H1 (cell line): ENCODE measurements at regions not wholly inside any gene's neighbourhood (a gene's known extent, or its start where the extent isn't known, plus 50 kb on each side); places are given as distances from the start of the nearest gene placed in this dataset.

ENCODE experiments used
- CTCF ChIA-PET: fragments of 300-600 bp; sonication (Branson Sonifier 250); formaldehyde crosslinking; loops from one replicate; lab custom pipeline; 2021; ENCODE audit not compliant: partially characterized antibody; lab: Charles Lee
- POLR2A ChIA-PET: fragments of 300-600 bp; sonication (Branson Sonifier 250); formaldehyde crosslinking; loops from one replicate; lab custom pipeline; 2021; ENCODE audit warnings: inconsistent platforms; ENCODE audit not compliant: partially characterized antibody; lab: Charles Lee
- DNase-seq, 2 experiments: peaks; one replicate each; pipeline versions ENCODE4 v3.0.0 to v3.0.0-alpha.2; 2010 to 2022; ENCODE audit warnings: low spot score in 2 of 2, low read depth in 1 of 2, mixed read lengths in 1 of 2
- FAIRE-seq: peaks from 2 replicates; lab custom pipeline; 2011; peaks lifted over from hg19 to GRCh38; lab: Jason Lieb, UNC
- H2AFZ ChIP-seq: 2 replicates; pipeline ENCODE4 v1.8.1; 2012; ENCODE audit warnings: low read length, inconsistent platforms
- H2AK5ac ChIP-seq: 2 replicates; pipeline ENCODE4 v1.6.1; 2013; ENCODE audit warnings: low read depth, low read length
- H2BK120ac ChIP-seq: replicated peaks from 2 replicates; pipeline ENCODE3; 2013; ENCODE audit warnings: low read depth, low read length, inconsistent platforms
- H2BK12ac ChIP-seq: 2 replicates; pipeline ENCODE4 v1.6.1; 2013; ENCODE audit warnings: low read depth, low read length
- H2BK15ac ChIP-seq: 2 replicates; pipeline ENCODE4 v1.6.1; 2013; ENCODE audit warnings: low read length
- H2BK20ac ChIP-seq: 2 replicates; pipeline ENCODE4 v1.6.1; 2013; ENCODE audit warnings: low read length
- H2BK5ac ChIP-seq: 2 replicates; pipeline ENCODE4 v1.6.1; 2013; ENCODE audit warnings: low read depth, low read length
- H3K14ac ChIP-seq: 2 replicates; pipeline ENCODE4 v1.6.1; 2013; ENCODE audit warnings: inconsistent platforms; ENCODE audit not compliant: insufficient read length
- H3K18ac ChIP-seq: 2 replicates; pipeline ENCODE4 v1.6.1; 2013; ENCODE audit warnings: low read length; ENCODE audit errors: extremely low read depth
- H3K23ac ChIP-seq: 2 replicates; pipeline ENCODE4 v1.6.1; 2013; ENCODE audit warnings: inconsistent platforms; ENCODE audit not compliant: insufficient read length
- H3K23me2 ChIP-seq: 2 replicates; pipeline ENCODE4 v1.6.1; 2013; ENCODE audit warnings: low read depth, low read length
- H3K27ac ChIP-seq: 2 replicates; pipeline ENCODE4 v1.6.1; 2011; ENCODE audit warnings: low read depth, low read length, inconsistent platforms
- H3K27me3 ChIP-seq, 4 experiments: replicated peaks in 1 of 4; 1 replicate in 1 of 4; 2 replicates in 3 of 4; pipeline versions ENCODE4 v1.6.1 to v1.8.1; 2011 to 2013; ENCODE audit warnings: low read length in 3 of 4, mild to moderate bottlenecking in 3 of 4, inconsistent platforms in 2 of 4, mixed read lengths in 2 of 4, moderate library complexity in 1 of 4; ENCODE audit not compliant: control insufficient read depth in 3 of 4, insufficient read depth in 3 of 4; ENCODE audit errors: extremely low read depth in 1 of 4
- H3K36me3 ChIP-seq, 4 experiments: 2 replicates each; pipeline versions ENCODE4 v1.6.1 to v1.8.1; 2011 to 2013; ENCODE audit warnings: mild to moderate bottlenecking in 4 of 4, low read length in 3 of 4, moderate library complexity in 2 of 4, control low read depth in 1 of 4, inconsistent platforms in 1 of 4; ENCODE audit not compliant: insufficient read depth in 4 of 4, control insufficient read depth in 2 of 4
- H3K4ac ChIP-seq: replicated peaks from 2 replicates; pipeline ENCODE3; 2013; ENCODE audit warnings: low read length, low read depth, mixed read lengths, inconsistent platforms; ENCODE audit not compliant: insufficient read length
- H3K4me1 ChIP-seq, 4 experiments: replicated peaks in 1 of 4; 1 replicate in 1 of 4; 2 replicates in 3 of 4; pipeline versions ENCODE4 v1.6.1 to v1.8.1; 2011 to 2013; ENCODE audit warnings: low read length in 3 of 4, inconsistent platforms in 2 of 4, mixed read lengths in 1 of 4; ENCODE audit not compliant: insufficient read depth in 4 of 4, control insufficient read depth in 3 of 4
- H3K4me2 ChIP-seq, 2 experiments: 2 replicates each; pipeline versions ENCODE4 v1.6.1 to v1.8.1; 2011 to 2013; ENCODE audit warnings: low read depth in 2 of 2, low read length in 2 of 2, control low read depth in 1 of 2, inconsistent platforms in 1 of 2, mild to moderate bottlenecking in 1 of 2; ENCODE audit not compliant: insufficient read depth in 1 of 2
- H3K4me3 ChIP-seq, 4 experiments: fragments of 200-600, 300-600 bp in 1 of 4; sonication (generic), shearing (Covaris generic), sonication (Bioruptor Twin) in 1 of 4; 2 replicates each; pipeline versions ENCODE4 v1.5.1 to v1.8.1; 2011 to 2016; ENCODE audit warnings: low read length in 4 of 4, low read depth in 3 of 4, control low read depth in 2 of 4, inconsistent platforms in 2 of 4, mild to moderate bottlenecking in 2 of 4, mixed read lengths in 1 of 4, moderate library complexity in 1 of 4; ENCODE audit not compliant: insufficient read depth in 2 of 4; ENCODE audit errors: extremely low read depth in 1 of 4
- H3K56ac ChIP-seq: replicated peaks from 2 replicates; pipeline ENCODE3; 2013; ENCODE audit warnings: low read depth, mild to moderate bottlenecking, mixed read lengths, low read length, inconsistent platforms; ENCODE audit not compliant: insufficient read length
- H3K79me1 ChIP-seq: 2 replicates; pipeline ENCODE4 v1.6.1; 2013; ENCODE audit warnings: low read depth, low read length, control low read depth
- H3K79me2 ChIP-seq, 2 experiments: 2 replicates each; pipeline versions ENCODE4 v1.6.1 to v1.8.1; 2012 to 2013; ENCODE audit warnings: low read length in 2 of 2, mild to moderate bottlenecking in 2 of 2, inconsistent platforms in 1 of 2; ENCODE audit not compliant: insufficient read depth in 2 of 2, control insufficient read depth in 1 of 2
- H3K9ac ChIP-seq, 4 experiments: replicated peaks in 1 of 4; 1 replicate in 1 of 4; 2 replicates in 3 of 4; pipeline versions ENCODE4 v1.6.1 to v1.8.1; 2011 to 2013; ENCODE audit warnings: low read depth in 3 of 4, low read length in 3 of 4, control low read depth in 2 of 4, mild to moderate bottlenecking in 2 of 4, moderate library complexity in 2 of 4, inconsistent platforms in 1 of 4; ENCODE audit errors: extremely low read depth in 1 of 4
- H3K9me3 ChIP-seq, 2 experiments: 2 replicates each; pipeline versions ENCODE4 v1.6.1 to v1.8.1; 2012 to 2013; ENCODE audit warnings: mild to moderate bottlenecking in 2 of 2, moderate library complexity in 2 of 2, control low read depth in 1 of 2, inconsistent platforms in 1 of 2, low read depth in 1 of 2, low read length in 1 of 2, mixed read lengths in 1 of 2; ENCODE audit not compliant: insufficient read depth in 2 of 2
- H4K20me1 ChIP-seq, 2 experiments: replicated peaks in 1 of 2; 2 replicates each; pipeline versions ENCODE3 to v1.8.1; 2011 to 2013; ENCODE audit warnings: inconsistent platforms in 2 of 2, low read length in 2 of 2, mild to moderate bottlenecking in 1 of 2; ENCODE audit not compliant: insufficient read depth in 2 of 2, control insufficient read depth in 1 of 2
- H4K5ac ChIP-seq: 2 replicates; pipeline ENCODE4 v1.6.1; 2013; ENCODE audit warnings: low read length, low read depth, mixed read lengths, inconsistent platforms; ENCODE audit not compliant: insufficient read length
- H4K8ac ChIP-seq: 2 replicates; pipeline ENCODE4 v1.8.0; 2013; ENCODE audit warnings: mild to moderate bottlenecking, moderate library complexity, low read length, inconsistent platforms; ENCODE audit not compliant: insufficient read depth; ENCODE audit errors: extremely low read depth
- H4K91ac ChIP-seq: replicated peaks from 2 replicates; pipeline ENCODE3; 2013; ENCODE audit warnings: low read length, mixed read lengths, inconsistent platforms; ENCODE audit not compliant: insufficient read length
- EGR1 ChIP-seq: IDR thresholded peaks from 2 replicates; pipeline ENCODE4 v1.6.1; 2011; ENCODE audit warnings: low read depth, low read length, borderline replicate concordance
- EP300 ChIP-seq, 2 experiments: IDR thresholded peaks; 1 replicate in 1 of 2; 2 replicates in 1 of 2; pipeline ENCODE4 v1.6.1; 2011 to 2012; ENCODE audit warnings: low read depth in 2 of 2, low read length in 2 of 2, mild to moderate bottlenecking in 2 of 2, borderline replicate concordance in 1 of 2, inconsistent platforms in 1 of 2, moderate library complexity in 1 of 2
- JUND ChIP-seq: IDR thresholded peaks from 2 replicates; pipeline ENCODE4 v1.6.1; 2011; ENCODE audit warnings: mild to moderate bottlenecking, improper control_type of control experiment, low read length
- KDM4A ChIP-seq: IDR thresholded peaks from one replicate; pipeline ENCODE4 v1.7.1; 2012; ENCODE audit warnings: low read depth, mild to moderate bottlenecking, moderate library complexity, low read length, inconsistent platforms; ENCODE audit not compliant: severe bottlenecking
- MAFK ChIP-seq: IDR thresholded peaks from 2 replicates; pipeline ENCODE4 v1.6.1; 2012; ENCODE audit warnings: low read depth, mild to moderate bottlenecking, improper control_type of control experiment, low read length
- NRF1 ChIP-seq: IDR thresholded peaks from 2 replicates; pipeline ENCODE4 v1.6.1; 2011; ENCODE audit warnings: mild to moderate bottlenecking, low read depth, low read length, improper control_type of control experiment
- POLR2A ChIP-seq, 2 experiments: IDR thresholded peaks; 1 replicate in 1 of 2; 2 replicates in 1 of 2; pipeline ENCODE4 v1.6.1; 2011; ENCODE audit warnings: low read depth in 2 of 2, low read length in 2 of 2, mild to moderate bottlenecking in 2 of 2; ENCODE audit errors: control extremely low read depth in 1 of 2
- POU5F1 ChIP-seq: IDR thresholded peaks from 2 replicates; pipeline ENCODE4 v1.6.1; 2011; ENCODE audit warnings: low read depth, mild to moderate bottlenecking, low read length, moderate library complexity
- RBBP5 ChIP-seq: IDR thresholded peaks from 2 replicates; pipeline ENCODE4 v1.7.1; 2012; ENCODE audit warnings: low read depth, mild to moderate bottlenecking, inconsistent platforms, low read length, moderate library complexity, borderline replicate concordance
- SAP30 ChIP-seq: fragments of 300-600 bp; sonication (generic); IDR thresholded peaks from 2 replicates; pipeline ENCODE4 v1.7.1; 2012; ENCODE audit warnings: low read length, moderate library complexity, mild to moderate bottlenecking, inconsistent platforms; ENCODE audit not compliant: insufficient read depth, insufficient replicate concordance
- SP4 ChIP-seq: IDR thresholded peaks from 2 replicates; pipeline ENCODE4 v1.6.1; 2012; ENCODE audit warnings: low read length, inconsistent platforms
- SUZ12 ChIP-seq: fragments of 200-600 bp; sonication (generic); IDR thresholded peaks from 2 replicates; pipeline ENCODE4 v1.6.1; 2012; ENCODE audit warnings: mild to moderate bottlenecking, inconsistent platforms, low read length, moderate library complexity, mixed read lengths
- TBP ChIP-seq: IDR thresholded peaks from 2 replicates; pipeline ENCODE4 v1.6.1; 2011; ENCODE audit warnings: low read depth, low read length, improper control_type of control experiment
- WGBS, 2 experiments: shearing (Covaris generic) in 1 of 2; methylation state at CpG; one replicate each; pipeline versions ENCODE4 v1.1.6 to v1.1.7; 2013 to 2015; ENCODE audit warnings: low lambda C conversion rate in 2 of 2, mixed read lengths in 2 of 2, inconsistent platforms in 1 of 2, low coverage in 1 of 2, missing lambda C conversion rate in 1 of 2; ENCODE audit not compliant: insufficient replicate concordance in 2 of 2, insufficient coverage in 1 of 2, insufficient read length in 1 of 2; ENCODE audit errors: extremely low coverage in 1 of 2, missing lambda C conversion rate in 1 of 2; 5-methylcytosine and 5-hydroxymethylcytosine counted together
- TF ChIP-seq, protein P1 (sequence below): IDR thresholded peaks from 2 replicates; pipeline ENCODE4 v1.6.1; 2011; ENCODE audit warnings: low read length, improper control_type of control experiment

DNA sequence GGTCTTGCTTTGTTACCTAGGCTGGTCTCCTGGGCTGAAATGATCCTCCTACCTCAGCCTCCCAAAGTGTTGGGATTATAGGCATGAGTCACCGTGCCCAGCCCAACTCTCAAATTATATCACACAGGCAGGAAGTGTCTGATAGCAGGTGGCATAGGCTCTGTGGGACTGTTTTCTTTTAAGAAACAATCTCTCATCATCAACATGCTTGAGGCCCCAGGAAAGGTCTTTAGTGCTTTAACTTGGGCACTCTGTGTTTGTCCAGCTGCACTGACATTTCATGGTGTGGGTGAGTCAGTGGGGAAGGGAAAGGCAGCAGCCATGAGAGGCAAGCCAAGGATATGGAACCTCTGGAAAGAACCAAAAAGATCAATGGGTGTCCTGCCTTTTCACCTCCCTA, 88.1 kb upstream of the TSPAN5 start:
- WGBS, 2 experiments, result 100% methylated on average over 1 of the region's 1 CpG; no CpG with 5 or more reads in 1 of the 2 experiments
- FAIRE-seq (no peak), DNase-seq (no peak)
- no peak overlapping the region for H2BK15ac ChIP-seq
- H3K27ac ChIP-seq, result no peak overlapping the region
- H3K14ac ChIP-seq, result no peak overlapping the region
- H3K36me3 ChIP-seq, result no peaks in the 10 kb centered on the region
- H3K4ac ChIP-seq, result peak overlapping the region; percentile 25
- no peak overlapping the region for H4K91ac ChIP-seq
- H2BK120ac ChIP-seq, result no peak overlapping the region
- H4K8ac ChIP-seq, result no peak overlapping the region
- H3K4me2 ChIP-seq, result no peak overlapping the region
- H3K9ac ChIP-seq, result no peak overlapping the region
- no peaks in the 10 kb centered on the region for H3K79me2 ChIP-seq
- H3K79me1 ChIP-seq, result no peaks in the 10 kb centered on the region
- no peak overlapping the region for H4K5ac ChIP-seq
- H2BK20ac ChIP-seq, result no peak overlapping the region
- H3K23me2 ChIP-seq, result no peaks in the 10 kb centered on the region
- H3K27me3 ChIP-seq, result no peaks in the 10 kb centered on the region
- H2BK12ac ChIP-seq, result no peak overlapping the region
- H2AFZ ChIP-seq, result 0 out of 2 replicates have a peak overlapping the region, but pooled peaks have one; percentile 90
- H3K4me1 ChIP-seq, result peaks cover 0 to 6% (median 3%) of the 10 kb centered on the region in 4 experiments; a peak in 4 of 7 replicates
- ChIA-PET CTCF (interaction anchor here (0.8 to 1.2 kb wide), 2 partner anchors 279 to 321 kb away, joined by 3 read pairs; no protein-coding TSS in a partner anchor), POLR2A (no interaction called here)
- no peak overlapping the region for H3K4me3 ChIP-seq
- H3K56ac ChIP-seq, result no peak overlapping the region
- H3K18ac ChIP-seq, result no peak overlapping the region
- no peaks in the 10 kb centered on the region for H3K9me3 ChIP-seq
- H2BK5ac ChIP-seq, result no peak overlapping the region
- no peak overlapping the region for H2AK5ac ChIP-seq
- H3K23ac ChIP-seq, result no peak overlapping the region
- no peaks in the 10 kb centered on the region for H4K20me1 ChIP-seq
- TF ChIP-seq JUND (no peak), SAP30 (no peak), EP300 (IDR thresholded peaks at IDR 0.05; ENCODE audit: borderline replicate concordance in 1 of 2, low read depth in 2 of 2, low read length in 2 of 2) (no peak), NRF1 (no peak), SUZ12 (no peak), POU5F1 (no peak), KDM4A (no peak), MAFK (no peak), RBBP5 (no peak), SP4 (no peak), EGR1 (no peak), TBP (no peak), POLR2A (IDR thresholded peaks at IDR 0.05; ENCODE audit: control extremely low read depth in 1 of 2, low read depth in 2 of 2, low read length in 2 of 2) (no peak)
- TF ChIP-seq, protein P1, sequence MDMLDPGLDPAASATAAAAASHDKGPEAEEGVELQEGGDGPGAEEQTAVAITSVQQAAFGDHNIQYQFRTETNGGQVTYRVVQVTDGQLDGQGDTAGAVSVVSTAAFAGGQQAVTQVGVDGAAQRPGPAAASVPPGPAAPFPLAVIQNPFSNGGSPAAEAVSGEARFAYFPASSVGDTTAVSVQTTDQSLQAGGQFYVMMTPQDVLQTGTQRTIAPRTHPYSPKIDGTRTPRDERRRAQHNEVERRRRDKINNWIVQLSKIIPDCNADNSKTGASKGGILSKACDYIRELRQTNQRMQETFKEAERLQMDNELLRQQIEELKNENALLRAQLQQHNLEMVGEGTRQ, result no peak
